CD1c-positive myeloid dendritic cell (primary cell): ENCODE measurements at regions not wholly inside any gene's neighbourhood (a gene's known extent, or its start where the extent isn't known, plus 50 kb on each side); places are given as distances from the start of the nearest gene placed in this dataset.

ENCODE experiments used
- DNase-seq: peaks from one replicate; pipeline ENCODE4 v3.0.0-alpha.2; 2016; ENCODE audit errors: extremely low spot score

GRCh38 chr20:52779125-52779524 is 193.0 kb upstream of the TSHZ2 start:
- DNase-seq = no peak

- no peak for DNase-seq
These were observed 195.0 kb upstream of the TSHZ2 start for GRCh38 chr20:52777171-52777570.

GRCh38 chr20:52775786-52776185 is 196.4 kb upstream of the TSHZ2 start:
- DNase-seq = no peak

GRCh38 chr20:52768694-52769093 is 203.5 kb upstream of the TSHZ2 start:
- no peak for DNase-seq

GRCh38 chr20:52766645-52767435 is 205.3 kb upstream of the TSHZ2 start:
- DNase-seq = no peak

GRCh38 chr20:52763321-52763853 is 208.8 kb upstream of the TSHZ2 start:
- DNase-seq = no peak

GRCh38 chr20:52761867-52762266 is 210.3 kb upstream of the TSHZ2 start:
- DNase-seq = no peak

- no peak for DNase-seq
These were observed 211.4 kb upstream of the TSHZ2 start for GRCh38 chr20:52760791-52761190.

GRCh38 chr20:52757411-52757810 is 214.7 kb upstream of the TSHZ2 start:
- DNase-seq = no peak

- DNase-seq = no peak
These were observed 216.4 kb upstream of the TSHZ2 start for GRCh38 chr20:52755744-52756143.

GRCh38 chr20:52754366-52754765 is 217.8 kb upstream of the TSHZ2 start:
- no peak for DNase-seq

- DNase-seq = no peak
These were observed 220.1 kb upstream of the TSHZ2 start for GRCh38 chr20:52752023-52752422.

GRCh38 chr20:52751571-52751970 is 220.6 kb upstream of the TSHZ2 start:
- no peak for DNase-seq

GRCh38 chr20:52749938-52750337 is 222.2 kb upstream of the TSHZ2 start:
- DNase-seq = no peak

GRCh38 chr20:52748990-52749389 is 223.2 kb upstream of the TSHZ2 start:
- DNase-seq = no peak

- no peak for DNase-seq
These were observed 223.7 kb upstream of the TSHZ2 start for GRCh38 chr20:52748285-52748932.

- no peak for DNase-seq
These were observed 224.3 kb upstream of the TSHZ2 start for GRCh38 chr20:52747845-52748284.

- DNase-seq = no peak
These were observed 225.4 kb upstream of the TSHZ2 start for GRCh38 chr20:52746770-52747169.

- DNase-seq = no peak
These were observed 226.0 kb upstream of the TSHZ2 start for GRCh38 chr20:52746190-52746589.

GRCh38 chr20:52744441-52744840 is 227.7 kb upstream of the TSHZ2 start:
- DNase-seq = no peak

GRCh38 chr20:52738081-52738480 is 234.1 kb upstream of the TSHZ2 start:
- DNase-seq = no peak

GRCh38 chr20:52736507-52736906 is 235.7 kb upstream of the TSHZ2 start:
- no peak for DNase-seq

- DNase-seq = no peak
These were observed 241.1 kb upstream of the TSHZ2 start for GRCh38 chr20:52731093-52731492.
